ENCODE measurements at regions not wholly inside any gene's neighbourhood (a gene's known extent, or its start where the extent isn't known, plus 50 kb on each side); places are given as distances from the start of the nearest gene placed in this dataset.

DNA sequence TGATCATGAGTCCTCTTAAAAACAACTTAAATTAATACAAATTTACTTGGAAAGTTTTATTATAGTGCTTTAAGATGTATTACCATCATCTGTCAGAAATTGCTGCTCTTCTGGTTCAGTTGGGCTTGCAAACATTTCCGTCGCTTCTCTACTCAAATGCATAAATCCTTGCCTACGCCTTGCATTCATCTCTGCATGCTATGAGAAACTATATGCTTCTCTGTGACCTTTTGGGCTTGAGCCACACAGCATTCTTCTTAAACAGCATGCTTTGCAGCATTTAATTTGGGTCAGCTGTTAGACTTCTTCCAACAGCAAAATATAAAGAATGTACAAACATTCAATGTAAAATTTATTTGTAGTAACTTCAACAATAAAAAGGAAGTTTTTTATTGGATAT, 305.7 kb upstream of the FLRT2 start:
- TF ChIP-seq, protein P1, sequence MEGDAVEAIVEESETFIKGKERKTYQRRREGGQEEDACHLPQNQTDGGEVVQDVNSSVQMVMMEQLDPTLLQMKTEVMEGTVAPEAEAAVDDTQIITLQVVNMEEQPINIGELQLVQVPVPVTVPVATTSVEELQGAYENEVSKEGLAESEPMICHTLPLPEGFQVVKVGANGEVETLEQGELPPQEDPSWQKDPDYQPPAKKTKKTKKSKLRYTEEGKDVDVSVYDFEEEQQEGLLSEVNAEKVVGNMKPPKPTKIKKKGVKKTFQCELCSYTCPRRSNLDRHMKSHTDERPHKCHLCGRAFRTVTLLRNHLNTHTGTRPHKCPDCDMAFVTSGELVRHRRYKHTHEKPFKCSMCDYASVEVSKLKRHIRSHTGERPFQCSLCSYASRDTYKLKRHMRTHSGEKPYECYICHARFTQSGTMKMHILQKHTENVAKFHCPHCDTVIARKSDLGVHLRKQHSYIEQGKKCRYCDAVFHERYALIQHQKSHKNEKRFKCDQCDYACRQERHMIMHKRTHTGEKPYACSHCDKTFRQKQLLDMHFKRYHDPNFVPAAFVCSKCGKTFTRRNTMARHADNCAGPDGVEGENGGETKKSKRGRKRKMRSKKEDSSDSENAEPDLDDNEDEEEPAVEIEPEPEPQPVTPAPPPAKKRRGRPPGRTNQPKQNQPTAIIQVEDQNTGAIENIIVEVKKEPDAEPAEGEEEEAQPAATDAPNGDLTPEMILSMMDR (IDR thresholded peaks at IDR 0.05; ENCODE audit: borderline replicate concordance, extremely low read depth, insufficient read depth), result no peak
- no peaks in the 10 kb centered on the region for H3K4me1 ChIP-seq (ENCODE audit: control insufficient read depth in 2 of 3, insufficient read depth in 2 of 3, low read depth in 1 of 3, low read length in 3 of 3)
- DNase-seq, result peak in 3 of 5 donors; percentile 41 to 89 (median 64)
- H3K9me3 ChIP-seq (ENCODE audit: control insufficient read depth in 2 of 3, insufficient read depth in 1 of 3, low read length in 3 of 3), result no peaks in the 10 kb centered on the region
- H3K27ac ChIP-seq (ENCODE audit: low read depth in 2 of 2, low read length in 2 of 2), result no peak overlapping the region
- H3K4me3 ChIP-seq (ENCODE audit: low read length in 3 of 3), result no peak overlapping the region
- no peak for FAIRE-seq
- no peaks in the 10 kb centered on the region for H3K27me3 ChIP-seq (ENCODE audit: control insufficient read depth, insufficient read depth, low read length)
- H3K9ac ChIP-seq (ENCODE audit: low read length in 3 of 3), result no peak overlapping the region
- intact Hi-C loops (cut with DNase I), result no loop called here
- H3K36me3 ChIP-seq (ENCODE audit: control insufficient read depth in 2 of 3, insufficient read depth in 3 of 3, low read length in 3 of 3), result no peaks in the 10 kb centered on the region

DNA sequence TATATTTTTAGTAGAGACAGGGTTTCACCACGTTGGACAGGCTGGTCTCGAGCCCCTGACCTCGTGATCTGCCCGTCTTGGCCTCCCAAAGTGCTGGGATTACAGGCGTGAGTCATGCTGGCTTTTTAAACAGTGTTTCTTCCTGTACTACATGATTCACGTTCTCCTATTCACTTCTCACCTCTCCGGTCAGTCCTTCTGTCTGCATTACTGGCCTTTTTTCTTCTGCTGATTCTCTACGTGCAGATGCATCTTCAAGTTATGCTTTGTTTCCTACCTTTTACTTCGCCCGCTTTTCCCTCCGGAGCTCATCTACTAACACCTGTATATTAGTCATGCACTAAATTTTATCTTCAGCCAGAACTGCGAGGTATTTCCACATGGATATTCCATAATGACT, 296.2 kb upstream of the FLRT2 start:
- no peak overlapping the region for H3K4me3 ChIP-seq (ENCODE audit: low read length in 3 of 3)
- H3K9ac ChIP-seq (ENCODE audit: low read length in 3 of 3), result no peak overlapping the region
- H3K4me1 ChIP-seq (ENCODE audit: control insufficient read depth in 2 of 3, insufficient read depth in 2 of 3, low read depth in 1 of 3, low read length in 3 of 3), result no peaks in the 10 kb centered on the region
- TF ChIP-seq, protein P1 (IDR thresholded peaks at IDR 0.05; ENCODE audit: borderline replicate concordance, extremely low read depth, insufficient read depth), result no peak
- no peaks in the 10 kb centered on the region for H3K36me3 ChIP-seq (ENCODE audit: control insufficient read depth in 2 of 3, insufficient read depth in 3 of 3, low read length in 3 of 3)
- H3K9me3 ChIP-seq (ENCODE audit: control insufficient read depth in 2 of 3, insufficient read depth in 1 of 3, low read length in 3 of 3), result no peaks in the 10 kb centered on the region
- no peak for DNase-seq
- no peak overlapping the region for H3K27ac ChIP-seq (ENCODE audit: low read depth in 2 of 2, low read length in 2 of 2)
- intact Hi-C loops (cut with DNase I), result no loop called here
- H3K27me3 ChIP-seq (ENCODE audit: control insufficient read depth, insufficient read depth, low read length), result no peaks in the 10 kb centered on the region
- no peak for FAIRE-seq

DNA sequence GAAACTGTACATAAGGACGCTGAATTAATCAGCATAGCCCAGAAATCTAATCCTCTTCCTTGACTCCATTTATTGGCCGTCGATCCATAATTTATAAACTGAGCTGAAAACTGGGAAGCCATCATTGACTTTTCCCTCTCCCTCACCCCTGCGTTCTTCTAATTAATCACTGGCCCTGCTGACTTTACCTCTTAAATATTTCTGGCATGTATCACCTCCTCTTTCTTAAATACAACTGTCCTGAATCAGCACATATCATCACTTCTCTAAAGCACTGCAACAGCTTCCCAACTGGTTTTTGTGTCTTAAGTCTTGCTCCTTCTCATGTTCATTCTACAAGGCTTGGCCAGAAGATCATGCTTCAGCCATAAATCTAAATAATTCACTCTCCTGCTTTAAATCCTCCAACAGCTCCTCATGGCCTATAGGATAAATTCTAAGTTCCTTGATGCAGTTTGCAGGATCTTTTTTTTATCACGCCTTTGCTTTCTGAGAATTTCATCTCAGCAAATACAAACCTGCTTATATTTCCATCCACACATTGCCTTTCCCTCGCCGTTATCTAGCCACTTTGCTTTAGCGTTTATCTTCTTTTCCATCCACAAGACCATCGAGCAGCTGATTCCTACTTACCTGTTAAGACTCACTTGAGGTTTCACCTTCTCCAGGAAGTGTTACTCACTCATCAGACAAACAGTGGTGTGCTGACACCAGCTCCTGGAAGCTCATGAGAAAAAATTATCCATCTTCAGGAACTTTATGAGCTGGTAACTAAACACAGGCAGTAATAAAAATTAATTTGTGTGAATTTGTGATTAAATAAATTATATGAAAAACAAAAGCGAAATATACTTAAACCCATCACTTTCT, 295.6 kb upstream of the FLRT2 start:
- intact Hi-C loops (cut with DNase I), result no loop called here
- H3K27ac ChIP-seq (ENCODE audit: low read depth in 2 of 2, low read length in 2 of 2), result no peak overlapping the region
- TF ChIP-seq, protein P1 (IDR thresholded peaks at IDR 0.05; ENCODE audit: borderline replicate concordance, extremely low read depth, insufficient read depth), result no peak
- no peak overlapping the region for H3K4me3 ChIP-seq (ENCODE audit: low read length in 3 of 3)
- H3K36me3 ChIP-seq (ENCODE audit: control insufficient read depth in 2 of 3, insufficient read depth in 3 of 3, low read length in 3 of 3), result no peaks in the 10 kb centered on the region
- no peaks in the 10 kb centered on the region for H3K4me1 ChIP-seq (ENCODE audit: control insufficient read depth in 2 of 3, insufficient read depth in 2 of 3, low read depth in 1 of 3, low read length in 3 of 3)
- H3K9me3 ChIP-seq (ENCODE audit: control insufficient read depth in 2 of 3, insufficient read depth in 1 of 3, low read length in 3 of 3), result no peaks in the 10 kb centered on the region
- DNase-seq, result no peak
- H3K27me3 ChIP-seq (ENCODE audit: control insufficient read depth, insufficient read depth, low read length), result no peaks in the 10 kb centered on the region
- no peak for FAIRE-seq
- H3K9ac ChIP-seq (ENCODE audit: low read length in 3 of 3), result no peak overlapping the region

Data from kidney (tissue), 13 donors.